PFSK-1 (cell line): ENCODE measurements at regions not wholly inside any gene's neighbourhood (a gene's known extent, or its start where the extent isn't known, plus 50 kb on each side); places are given as distances from the start of the nearest gene placed in this dataset.

Experiments
- POLR2AphosphoS5 ChIP-seq: IDR thresholded peaks from 2 replicates; pipeline ENCODE4 v1.6.1; 2012; ENCODE audit warnings: low read depth, mild to moderate bottlenecking, control low read depth, low read length, moderate library complexity
- SIN3A ChIP-seq: IDR thresholded peaks from 2 replicates; pipeline ENCODE4 v1.6.1; 2012; ENCODE audit warnings: mild to moderate bottlenecking, low read length, moderate library complexity, borderline replicate concordance; ENCODE audit not compliant: insufficient read depth
- TAF1 ChIP-seq: IDR thresholded peaks from 2 replicates; pipeline ENCODE4 v1.6.1; 2012; ENCODE audit warnings: low read length, control low read depth, borderline replicate concordance; ENCODE audit not compliant: insufficient read depth

- TF ChIP-seq TAF1 (no peak), POLR2AphosphoS5 (no peak), SIN3A (no peak)
Observed at GRCh38 chr20:19143890-19144289, 68.6 kb upstream of the SLC24A3 start.
